Memory B cell (primary cell): ENCODE measurements at regions not wholly inside any gene's neighbourhood (a gene's known extent, or its start where the extent isn't known, plus 50 kb on each side); places are given as distances from the start of the nearest gene placed in this dataset.

ENCODE experiments used
- ATAC-seq: fragments of 150-1000 bp; cut with Tn5 transposase; 2 replicates; pipeline ENCODE4 v1.10.0; 2021; ENCODE audit warnings: low read depth, mild to moderate bottlenecking, moderate library complexity
- DNase-seq, 2 donors: peaks; one replicate each; pipeline ENCODE4 v3.0.0; 2022; ENCODE audit warnings: low spot score in 2 of 2
- H3K27ac Mint-ChIP-seq: one replicate; pipeline ENCODE4 v1.8.0; 2022; ENCODE audit warnings: mild to moderate bottlenecking, moderate library complexity, mixed read lengths
- H3K27me3 Mint-ChIP-seq: one replicate; pipeline ENCODE4 v1.8.0; 2022; ENCODE audit warnings: mixed read lengths
- H3K36me3 Mint-ChIP-seq: one replicate; pipeline ENCODE4 v1.8.0; 2022; ENCODE audit warnings: mild to moderate bottlenecking, mixed read lengths
- H3K4me1 Mint-ChIP-seq: one replicate; pipeline ENCODE4 v1.8.0; 2022; ENCODE audit warnings: mixed read lengths
- H3K4me3 Mint-ChIP-seq: one replicate; pipeline ENCODE4 v1.8.0; 2022; ENCODE audit warnings: mild to moderate bottlenecking, moderate library complexity, mixed read lengths
- H3K9me3 Mint-ChIP-seq: one replicate; pipeline ENCODE4 v1.8.0; 2022; ENCODE audit warnings: mixed read lengths

- ATAC-seq = no peak
- DNase-seq = no peak
- no peaks in the 10 kb centered on the region for H3K36me3 Mint-ChIP-seq
Measured at GRCh38 chr6:100259865-100260264, 204.9 kb downstream of the SIM1 start.

DNA sequence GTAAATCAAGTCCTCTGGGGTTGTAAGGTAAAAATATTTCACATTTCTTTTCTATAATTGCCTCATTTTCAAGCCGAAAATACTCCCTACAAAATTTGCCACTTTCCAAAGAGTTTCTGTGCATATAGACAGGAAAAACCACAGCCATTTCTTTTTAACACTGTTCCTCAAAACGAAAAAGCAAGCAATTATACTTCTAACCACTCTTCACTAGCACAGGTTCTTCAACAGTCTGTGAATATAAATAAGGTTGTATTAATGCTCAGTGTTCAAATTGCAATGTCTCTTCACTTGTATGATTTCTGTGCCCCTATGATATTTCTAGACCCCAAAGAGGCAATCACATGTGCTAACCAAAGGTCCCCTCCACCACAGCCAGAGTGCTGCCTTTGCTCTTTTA is 206.0 kb downstream of the SIM1 start:
- Mint-ChIP-seq H3K36me3 (no peaks in the 10 kb centered on the region), H3K4me1 (peaks cover 11% of the 10 kb centered on the region), H3K9me3 (no peaks in the 10 kb centered on the region), H3K27me3 (peaks cover 2% of the 10 kb centered on the region), H3K27ac (no peak overlapping the region), H3K4me3 (peak overlapping the region; percentile 18)
- ATAC-seq = no peak
- no peak for DNase-seq

More at GRCh38 chr6:100259865-100260264, 204.9 kb downstream of the SIM1 start:
- Mint-ChIP-seq H3K4me1 (peaks cover 11% of the 10 kb centered on the region), H3K27me3 (peaks cover 2% of the 10 kb centered on the region), H3K4me3 (no peak overlapping the region), H3K9me3 (no peaks in the 10 kb centered on the region), H3K27ac (no peak overlapping the region)

DNA sequence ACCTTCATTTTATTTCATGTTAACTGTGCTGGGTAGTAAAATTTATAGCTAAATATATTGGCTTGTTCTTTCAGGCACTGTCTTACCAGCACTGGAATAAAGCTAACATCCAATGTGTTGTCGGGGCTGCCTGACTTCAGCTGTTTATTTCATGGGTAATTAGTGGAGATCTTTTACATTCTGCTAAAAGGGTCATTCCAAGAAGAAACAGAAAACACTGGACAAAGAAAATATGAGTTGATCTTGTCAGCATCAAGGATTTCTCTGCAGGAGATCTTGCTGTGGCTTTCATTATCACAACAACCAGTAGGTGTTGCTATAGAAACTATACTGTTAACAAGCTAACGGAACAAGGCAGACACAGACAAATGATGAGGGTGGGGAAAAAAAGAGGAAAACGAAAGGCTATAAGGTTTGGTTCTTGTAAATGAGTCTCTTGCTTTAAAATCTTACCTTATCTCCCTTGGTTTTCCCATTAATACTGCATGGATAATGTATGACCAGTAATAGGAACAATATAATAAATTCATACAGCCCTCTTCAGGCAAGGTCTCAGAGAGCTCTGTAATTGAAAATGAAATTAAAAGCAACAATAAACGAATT is 206.8 kb downstream of the SIM1 start:
- Mint-ChIP-seq H3K4me1 (peaks cover 11% of the 10 kb centered on the region), H3K9me3 (no peaks in the 10 kb centered on the region), H3K36me3 (no peaks in the 10 kb centered on the region), H3K27me3 (no peaks in the 10 kb centered on the region), H3K4me3 (peak overlapping the region; percentile 72), H3K27ac (no peak overlapping the region)
- ATAC-seq = peak; percentile 68
- no peak for DNase-seq

GRCh38 chr6:100255701-100256100 is 209.0 kb downstream of the SIM1 start:
- ATAC-seq (no peak), DNase-seq (no peak)
- H3K4me3 Mint-ChIP-seq = no peak overlapping the region
- no peaks in the 10 kb centered on the region for H3K27me3 Mint-ChIP-seq
- peaks cover 9% of the 10 kb centered on the region for H3K4me1 Mint-ChIP-seq
- no peaks in the 10 kb centered on the region for H3K36me3 Mint-ChIP-seq
- no peak overlapping the region for H3K27ac Mint-ChIP-seq
- H3K9me3 Mint-ChIP-seq = no peaks in the 10 kb centered on the region

DNA sequence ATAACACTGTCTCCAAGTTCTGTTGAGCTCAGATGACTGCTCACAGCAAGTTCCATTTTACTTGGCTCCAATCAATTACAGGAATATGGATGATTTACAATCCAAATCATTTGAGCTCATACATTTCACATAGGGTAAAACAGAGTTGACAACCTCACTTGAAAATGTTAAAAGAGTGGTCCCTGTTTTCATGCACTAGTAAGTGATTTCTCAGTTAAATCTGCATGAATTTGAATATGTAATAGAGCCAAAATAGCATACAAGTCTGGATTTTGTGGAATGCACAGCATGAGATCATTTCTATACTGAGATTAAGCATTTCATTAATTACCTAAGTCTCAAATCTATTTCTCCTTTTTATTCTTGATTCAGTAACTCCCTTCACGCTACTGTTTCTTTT is 217.6 kb downstream of the SIM1 start:
- H3K9me3 Mint-ChIP-seq = no peaks in the 10 kb centered on the region
- ATAC-seq (no peak), DNase-seq (no peak)
- no peak overlapping the region for H3K4me3 Mint-ChIP-seq
- H3K27ac Mint-ChIP-seq = no peak overlapping the region
- peaks cover 5% of the 10 kb centered on the region for H3K27me3 Mint-ChIP-seq
- no peaks in the 10 kb centered on the region for H3K36me3 Mint-ChIP-seq
- no peaks in the 10 kb centered on the region for H3K4me1 Mint-ChIP-seq

GRCh38 chr6:100246206-100246605 is 218.5 kb downstream of the SIM1 start:
- H3K27ac Mint-ChIP-seq = no peak overlapping the region
- peaks cover 5% of the 10 kb centered on the region for H3K27me3 Mint-ChIP-seq

GRCh38 chr6:100240798-100241197 is 223.9 kb downstream of the SIM1 start:
- DNase-seq (no peak), ATAC-seq (no peak)
- H3K4me1 Mint-ChIP-seq = no peaks in the 10 kb centered on the region
- H3K36me3 Mint-ChIP-seq = no peaks in the 10 kb centered on the region
- no peaks in the 10 kb centered on the region for H3K9me3 Mint-ChIP-seq
- no peak overlapping the region for H3K4me3 Mint-ChIP-seq
- peaks cover 6% of the 10 kb centered on the region for H3K27me3 Mint-ChIP-seq
- H3K27ac Mint-ChIP-seq = no peak overlapping the region

More at GRCh38 chr6:100246206-100246605, 218.5 kb downstream of the SIM1 start:
- no peaks in the 10 kb centered on the region for H3K4me1 Mint-ChIP-seq
- no peak for ATAC-seq
- no peaks in the 10 kb centered on the region for H3K36me3 Mint-ChIP-seq
- H3K9me3 Mint-ChIP-seq = no peaks in the 10 kb centered on the region
- DNase-seq = no peak
- H3K4me3 Mint-ChIP-seq = no peak overlapping the region

- Mint-ChIP-seq H3K4me3 (no peak overlapping the region), H3K27ac (no peak overlapping the region), H3K27me3 (peaks cover 1% of the 10 kb centered on the region), H3K4me1 (no peaks in the 10 kb centered on the region), H3K9me3 (no peaks in the 10 kb centered on the region), H3K36me3 (no peaks in the 10 kb centered on the region)
- ATAC-seq (no peak), DNase-seq (no peak)
Measured at GRCh38 chr6:100237821-100238220, 226.9 kb downstream of the SIM1 start.

- H3K4me3 Mint-ChIP-seq = no peak overlapping the region
- no peaks in the 10 kb centered on the region for H3K4me1 Mint-ChIP-seq
Measured at GRCh38 chr6:100236389-100236788, 228.3 kb downstream of the SIM1 start.

GRCh38 chr6:100235631-100236030 is 229.1 kb downstream of the SIM1 start:
- Mint-ChIP-seq H3K36me3 (no peaks in the 10 kb centered on the region), H3K4me1 (no peaks in the 10 kb centered on the region), H3K27me3 (peaks cover 1% of the 10 kb centered on the region), H3K9me3 (no peaks in the 10 kb centered on the region), H3K27ac (no peak overlapping the region), H3K4me3 (no peak overlapping the region)
- DNase-seq (no peak), ATAC-seq (no peak)

More at GRCh38 chr6:100236389-100236788, 228.3 kb downstream of the SIM1 start:
- H3K36me3 Mint-ChIP-seq = no peaks in the 10 kb centered on the region
- H3K27me3 Mint-ChIP-seq = peaks cover 1% of the 10 kb centered on the region
- DNase-seq (no peak), ATAC-seq (no peak)
- no peak overlapping the region for H3K27ac Mint-ChIP-seq
- H3K9me3 Mint-ChIP-seq = no peaks in the 10 kb centered on the region

DNA sequence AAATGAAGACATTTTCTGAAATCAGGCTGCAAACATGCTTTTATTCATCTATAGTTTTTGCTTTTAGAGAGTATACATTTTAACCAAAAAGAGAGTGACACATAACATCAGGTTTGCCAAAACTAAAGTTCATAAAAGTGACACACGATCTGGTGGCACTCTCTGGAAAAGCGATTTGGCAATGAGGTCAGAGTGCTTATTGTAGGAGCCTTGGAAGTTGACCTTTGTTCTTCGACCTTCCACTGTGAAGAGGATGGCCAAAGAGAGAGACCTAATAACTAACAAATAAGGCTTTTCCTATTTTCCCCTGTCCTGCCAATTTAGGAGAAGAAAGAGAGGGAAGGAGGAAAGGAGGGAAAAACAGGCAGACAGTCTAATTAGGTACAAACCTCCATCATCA is 230.1 kb downstream of the SIM1 start:
- no peak overlapping the region for H3K4me3 Mint-ChIP-seq
- no peaks in the 10 kb centered on the region for H3K4me1 Mint-ChIP-seq
- H3K36me3 Mint-ChIP-seq = no peaks in the 10 kb centered on the region
- ATAC-seq (no peak), DNase-seq (no peak)
- H3K27ac Mint-ChIP-seq = no peak overlapping the region
- no peaks in the 10 kb centered on the region for H3K9me3 Mint-ChIP-seq
- H3K27me3 Mint-ChIP-seq = peaks cover 3% of the 10 kb centered on the region

GRCh38 chr6:100232781-100233573 is 231.7 kb downstream of the SIM1 start:
- Mint-ChIP-seq H3K4me3 (no peak overlapping the region), H3K36me3 (no peaks in the 10 kb centered on the region), H3K27me3 (peaks cover 3% of the 10 kb centered on the region), H3K27ac (no peak overlapping the region), H3K4me1 (peaks cover 8% of the 10 kb centered on the region), H3K9me3 (no peaks in the 10 kb centered on the region)
- DNase-seq (no peak), ATAC-seq (no peak)

DNA sequence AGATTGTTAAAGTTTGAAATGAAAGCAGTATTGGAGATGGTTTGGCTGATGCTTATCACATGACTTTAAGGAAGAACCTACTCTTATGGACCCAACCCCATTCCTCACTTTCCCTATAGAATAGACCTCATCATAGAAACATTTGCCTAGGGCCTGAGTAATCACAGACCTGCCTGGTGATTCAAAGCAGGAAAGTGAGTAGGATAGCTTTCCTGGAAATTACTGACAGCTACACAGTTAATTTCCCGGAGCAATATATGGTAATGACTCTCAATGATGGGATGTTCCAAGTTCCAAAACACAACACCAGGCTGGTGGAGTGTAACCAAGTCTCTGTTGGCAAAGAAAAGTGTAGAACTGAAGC is 233.8 kb downstream of the SIM1 start:
- Mint-ChIP-seq H3K36me3 (no peaks in the 10 kb centered on the region), H3K27ac (no peak overlapping the region), H3K9me3 (no peaks in the 10 kb centered on the region), H3K4me3 (no peak overlapping the region), H3K27me3 (peaks cover 2% of the 10 kb centered on the region), H3K4me1 (peaks cover 11% of the 10 kb centered on the region)
- ATAC-seq (no peak), DNase-seq (no peak)

DNA sequence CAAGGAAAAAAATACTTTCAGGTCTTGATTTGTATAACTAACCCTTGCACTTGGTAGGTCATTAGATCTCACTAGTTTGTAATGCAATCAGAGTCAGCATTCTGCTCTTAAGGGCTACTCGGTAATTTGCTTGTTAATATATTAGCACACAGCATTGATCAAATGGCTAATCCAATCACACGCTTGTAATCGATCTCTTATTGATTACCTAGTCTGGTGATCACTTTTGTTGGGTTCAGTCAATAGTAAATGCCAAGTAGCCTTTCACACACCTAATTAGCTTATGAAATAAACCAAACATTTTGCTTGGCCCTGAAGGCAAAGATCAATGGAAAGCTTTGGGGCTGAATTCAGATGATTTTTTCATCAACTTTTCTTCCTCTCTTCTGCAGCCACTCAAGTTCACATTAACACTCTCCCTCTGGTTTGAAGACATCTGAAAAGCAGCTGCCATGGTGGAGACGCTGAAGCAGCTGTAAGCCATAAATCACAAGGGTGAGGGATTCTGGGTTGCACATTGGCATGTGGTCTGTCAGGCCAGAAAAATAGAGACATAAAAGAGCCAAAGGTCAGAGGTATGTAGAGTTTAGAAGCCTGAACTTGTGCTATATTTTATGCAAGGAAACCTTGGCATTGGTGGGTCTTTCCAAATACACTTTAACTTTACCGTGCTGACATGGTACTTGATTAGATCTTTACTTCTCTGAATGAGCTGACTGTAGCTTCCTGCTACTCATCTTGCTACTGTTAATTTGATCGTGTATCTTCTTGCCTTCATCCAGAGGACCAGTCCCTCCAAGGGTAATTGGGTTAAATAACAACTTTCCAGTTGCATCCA is 234.4 kb downstream of the SIM1 start:
- no peaks in the 10 kb centered on the region for H3K36me3 Mint-ChIP-seq
- peaks cover 2% of the 10 kb centered on the region for H3K27me3 Mint-ChIP-seq
- H3K27ac Mint-ChIP-seq = no peak overlapping the region
- DNase-seq = no peak
- no peaks in the 10 kb centered on the region for H3K9me3 Mint-ChIP-seq
- H3K4me1 Mint-ChIP-seq = peaks cover 11% of the 10 kb centered on the region
- H3K4me3 Mint-ChIP-seq = no peak overlapping the region
- ATAC-seq = no peak
